Stimulated activated naive B cell treated with anti-CD40 and anti-IgM and Interleukin-4, amounts not matched to agents 10 μg/mL and 1 μg/mL and 100 μg/mL, for 72 hours (primary cell): ENCODE measurements at regions not wholly inside any gene's neighbourhood (a gene's known extent, or its start where the extent isn't known, plus 50 kb on each side); places are given as distances from the start of the nearest gene placed in this dataset.
"Not testable (repeated sequence)": the region's sequence is repeated elsewhere in the genome, so short reads cannot be mapped to it uniquely, and the experiment has no call there.

Experiments used
- ATAC-seq, 2 donors: fragments of 150-1000 bp; cut with Tn5 transposase; replicated peaks; 2 replicates each; pipeline ENCODE4 v1.10.0; 2021; ENCODE audit warnings: moderate library complexity in 1 of 2
- DNase-seq: peaks from one replicate; pipeline ENCODE4 v3.0.0; 2021
- H3K27ac Mint-ChIP-seq: one replicate; pipeline ENCODE4 v1.8.0; 2022; ENCODE audit warnings: mild to moderate bottlenecking, mixed read lengths
- H3K27me3 Mint-ChIP-seq, 2 donors: one replicate each; pipeline ENCODE4 v1.8.0; 2022; ENCODE audit warnings: mixed read lengths in 2 of 2
- H3K36me3 Mint-ChIP-seq, 2 donors: one replicate each; pipeline ENCODE4 v1.8.0; 2022; ENCODE audit warnings: mixed read lengths in 2 of 2, mild to moderate bottlenecking in 1 of 2
- H3K4me1 Mint-ChIP-seq, 2 donors: one replicate each; pipeline ENCODE4 v1.8.0; 2022; ENCODE audit warnings: mixed read lengths in 2 of 2, mild to moderate bottlenecking in 1 of 2
- H3K4me3 Mint-ChIP-seq, 2 donors: one replicate each; pipeline ENCODE4 v1.8.0; 2022; ENCODE audit warnings: mild to moderate bottlenecking in 2 of 2, mixed read lengths in 2 of 2, moderate library complexity in 1 of 2
- H3K9me3 Mint-ChIP-seq, 2 donors: one replicate each; pipeline ENCODE4 v1.8.0; 2022; ENCODE audit warnings: mixed read lengths in 2 of 2, mild to moderate bottlenecking in 1 of 2

GRCh38 chr16:65749506-65749905, 617.0 kb upstream of the CDH5 start:
- no peak for DNase-seq

GRCh38 chr16:65746941-65747340, 619.5 kb upstream of the CDH5 start:
- ATAC-seq (no peak), DNase-seq (no peak)
- Mint-ChIP-seq H3K27ac (no peak overlapping the region), H3K36me3 (no peaks in the 10 kb centered on the region), H3K4me3 (no peak overlapping the region), H3K9me3 (peaks cover 0 to 2% of the 10 kb centered on the region in 2 donors), H3K27me3 (peaks cover 7% of the 10 kb centered on the region in 2 donors), H3K4me1 (no peaks in the 10 kb centered on the region)

More at GRCh38 chr16:65749506-65749905, 617.0 kb upstream of the CDH5 start:
- no peak overlapping the region for H3K27ac Mint-ChIP-seq
- H3K4me1 Mint-ChIP-seq: no peaks in the 10 kb centered on the region
- H3K27me3 Mint-ChIP-seq: peaks cover 7 to 12% of the 10 kb centered on the region in 2 donors
- no peaks in the 10 kb centered on the region for H3K36me3 Mint-ChIP-seq
- peaks cover 0 to 3% of the 10 kb centered on the region in 2 donors for H3K9me3 Mint-ChIP-seq
- no peak for ATAC-seq
- H3K4me3 Mint-ChIP-seq: no peak overlapping the region

GRCh38 chr16:65745201-65745708, 621.2 kb upstream of the CDH5 start:
- Mint-ChIP-seq H3K4me3 (no peak overlapping the region), H3K27ac (no peak overlapping the region), H3K27me3 (peaks cover 7% of the 10 kb centered on the region in 2 donors), H3K4me1 (no peaks in the 10 kb centered on the region), H3K36me3 (no peaks in the 10 kb centered on the region), H3K9me3 (peaks cover 0 to 3% of the 10 kb centered on the region in 2 donors)
- no peak for DNase-seq
- no peak for ATAC-seq

GRCh38 chr16:65744401-65744800, 622.1 kb upstream of the CDH5 start:
- H3K4me1 Mint-ChIP-seq: peaks cover 0 to 5% of the 10 kb centered on the region in 2 donors
- no peak overlapping the region for H3K27ac Mint-ChIP-seq
- DNase-seq (no peak), ATAC-seq (no peak)
- H3K27me3 Mint-ChIP-seq: peaks cover 0 to 1% of the 10 kb centered on the region in 2 donors
- H3K36me3 Mint-ChIP-seq: no peaks in the 10 kb centered on the region
- no peak overlapping the region for H3K4me3 Mint-ChIP-seq
- H3K9me3 Mint-ChIP-seq: peaks cover 0 to 3% of the 10 kb centered on the region in 2 donors

- H3K4me3 Mint-ChIP-seq: no peak overlapping the region
- ATAC-seq (no peak), DNase-seq (no peak)
- H3K27ac Mint-ChIP-seq: no peak overlapping the region
- H3K4me1 Mint-ChIP-seq: peaks cover 0 to 8% of the 10 kb centered on the region in 2 donors
- no peaks in the 10 kb centered on the region for H3K27me3 Mint-ChIP-seq
- H3K9me3 Mint-ChIP-seq: peaks cover 0 to 3% of the 10 kb centered on the region in 2 donors
- no peaks in the 10 kb centered on the region for H3K36me3 Mint-ChIP-seq
Observed at GRCh38 chr16:65743558-65743957, 621.7 kb upstream of the CDH11 start.

GRCh38 chr16:65740711-65741110, 618.8 kb upstream of the CDH11 start:
- H3K9me3 Mint-ChIP-seq: peaks cover 5 to 6% of the 10 kb centered on the region in 2 donors
- H3K4me1 Mint-ChIP-seq: peaks cover 0 to 8% of the 10 kb centered on the region in 2 donors
- H3K4me3 Mint-ChIP-seq: no peak overlapping the region
- peaks cover 0 to 4% of the 10 kb centered on the region in 2 donors for H3K27me3 Mint-ChIP-seq
- no peak for DNase-seq
- no peak for ATAC-seq
- no peak overlapping the region for H3K27ac Mint-ChIP-seq
- no peaks in the 10 kb centered on the region for H3K36me3 Mint-ChIP-seq

- H3K27me3 Mint-ChIP-seq: peaks cover 0 to 5% of the 10 kb centered on the region in 2 donors
- H3K27ac Mint-ChIP-seq: no peak overlapping the region
- H3K4me1 Mint-ChIP-seq: peaks cover 0 to 8% of the 10 kb centered on the region in 2 donors
- peaks cover 6 to 9% of the 10 kb centered on the region in 2 donors for H3K9me3 Mint-ChIP-seq
- DNase-seq (no peak), ATAC-seq (peak; percentile 59 to 64)
- H3K36me3 Mint-ChIP-seq: no peaks in the 10 kb centered on the region
- H3K4me3 Mint-ChIP-seq: no peak overlapping the region
Observed at GRCh38 chr16:65739518-65739917, 617.7 kb upstream of the CDH11 start.

- Mint-ChIP-seq H3K36me3 (no peaks in the 10 kb centered on the region), H3K27ac (no peak overlapping the region), H3K9me3 (peaks cover 4 to 9% of the 10 kb centered on the region in 2 donors), H3K27me3 (peaks cover 0 to 5% of the 10 kb centered on the region in 2 donors), H3K4me1 (peaks cover 0 to 8% of the 10 kb centered on the region in 2 donors), H3K4me3 (no peak overlapping the region)
- DNase-seq: no peak
- no peak for ATAC-seq
Observed at GRCh38 chr16:65737831-65738230, 616.0 kb upstream of the CDH11 start.

- DNase-seq, H3K27me3 Mint-ChIP-seq, H3K4me3 Mint-ChIP-seq, H3K9me3 Mint-ChIP-seq, ATAC-seq, H3K27ac Mint-ChIP-seq, H3K4me1 Mint-ChIP-seq, H3K36me3 Mint-ChIP-seq: not testable (repeated sequence)
Observed at GRCh38 chr16:65735615-65736014, 613.8 kb upstream of the CDH11 start.

GRCh38 chr16:65733721-65734120, 611.9 kb upstream of the CDH11 start:
- Mint-ChIP-seq H3K27me3 (peaks cover 0 to 5% of the 10 kb centered on the region in 2 donors), H3K9me3 (peaks cover 4 to 9% of the 10 kb centered on the region in 2 donors), H3K27ac (no peak overlapping the region), H3K4me1 (no peaks in the 10 kb centered on the region), H3K4me3 (no peak overlapping the region), H3K36me3 (no peaks in the 10 kb centered on the region)
- DNase-seq (no peak), ATAC-seq (no peak)

- H3K4me3 Mint-ChIP-seq: no peak overlapping the region
- H3K4me1 Mint-ChIP-seq: no peaks in the 10 kb centered on the region
- DNase-seq (no peak), ATAC-seq (no peak)
- H3K36me3 Mint-ChIP-seq: no peaks in the 10 kb centered on the region
- H3K27me3 Mint-ChIP-seq: peaks cover 5 to 18% of the 10 kb centered on the region in 2 donors
- H3K27ac Mint-ChIP-seq: no peak overlapping the region
- peaks cover 4 to 9% of the 10 kb centered on the region in 2 donors for H3K9me3 Mint-ChIP-seq
Observed at GRCh38 chr16:65731833-65732232, 610.0 kb upstream of the CDH11 start.

GRCh38 chr16:65728652-65729051, 606.8 kb upstream of the CDH11 start:
- H3K9me3 Mint-ChIP-seq: peaks cover 0 to 2% of the 10 kb centered on the region in 2 donors
- H3K4me3 Mint-ChIP-seq: no peak overlapping the region
- no peak for ATAC-seq
- H3K27ac Mint-ChIP-seq: no peak overlapping the region
- H3K27me3 Mint-ChIP-seq: peaks cover 5 to 25% of the 10 kb centered on the region in 2 donors
- no peak for DNase-seq
- H3K36me3 Mint-ChIP-seq: no peaks in the 10 kb centered on the region
- H3K4me1 Mint-ChIP-seq: no peaks in the 10 kb centered on the region

GRCh38 chr16:65728167-65728566, 606.3 kb upstream of the CDH11 start:
- Mint-ChIP-seq H3K9me3 (peaks cover 0 to 2% of the 10 kb centered on the region in 2 donors), H3K4me3 (no peak overlapping the region), H3K27me3 (peaks cover 5 to 30% of the 10 kb centered on the region in 2 donors), H3K36me3 (no peaks in the 10 kb centered on the region), H3K4me1 (no peaks in the 10 kb centered on the region), H3K27ac (no peak overlapping the region)
- ATAC-seq (no peak), DNase-seq (no peak)

- Mint-ChIP-seq H3K4me3 (no peak overlapping the region), H3K9me3 (peaks cover 0 to 2% of the 10 kb centered on the region in 2 donors), H3K36me3 (no peaks in the 10 kb centered on the region), H3K27me3 (peaks cover 5 to 35% of the 10 kb centered on the region in 2 donors), H3K4me1 (no peaks in the 10 kb centered on the region), H3K27ac (no peak overlapping the region)
- ATAC-seq (no peak), DNase-seq (no peak)
Observed at GRCh38 chr16:65727534-65728137, 605.8 kb upstream of the CDH11 start.

- Mint-ChIP-seq H3K4me3 (no peak overlapping the region), H3K4me1 (no peaks in the 10 kb centered on the region), H3K36me3 (no peaks in the 10 kb centered on the region), H3K27ac (no peak overlapping the region), H3K9me3 (no peaks in the 10 kb centered on the region), H3K27me3 (peaks cover 5 to 35% of the 10 kb centered on the region in 2 donors)
- no peak for ATAC-seq
- DNase-seq: no peak
Observed at GRCh38 chr16:65725156-65725845, 603.4 kb upstream of the CDH11 start.
